ENCODE measurements at regions not wholly inside any gene's neighbourhood (a gene's known extent, or its start where the extent isn't known, plus 50 kb on each side); places are given as distances from the start of the nearest gene placed in this dataset.
"Not testable (repeated sequence)": the region's sequence is repeated elsewhere in the genome, so short reads cannot be mapped to it uniquely, and the experiment has no call there.

DNA sequence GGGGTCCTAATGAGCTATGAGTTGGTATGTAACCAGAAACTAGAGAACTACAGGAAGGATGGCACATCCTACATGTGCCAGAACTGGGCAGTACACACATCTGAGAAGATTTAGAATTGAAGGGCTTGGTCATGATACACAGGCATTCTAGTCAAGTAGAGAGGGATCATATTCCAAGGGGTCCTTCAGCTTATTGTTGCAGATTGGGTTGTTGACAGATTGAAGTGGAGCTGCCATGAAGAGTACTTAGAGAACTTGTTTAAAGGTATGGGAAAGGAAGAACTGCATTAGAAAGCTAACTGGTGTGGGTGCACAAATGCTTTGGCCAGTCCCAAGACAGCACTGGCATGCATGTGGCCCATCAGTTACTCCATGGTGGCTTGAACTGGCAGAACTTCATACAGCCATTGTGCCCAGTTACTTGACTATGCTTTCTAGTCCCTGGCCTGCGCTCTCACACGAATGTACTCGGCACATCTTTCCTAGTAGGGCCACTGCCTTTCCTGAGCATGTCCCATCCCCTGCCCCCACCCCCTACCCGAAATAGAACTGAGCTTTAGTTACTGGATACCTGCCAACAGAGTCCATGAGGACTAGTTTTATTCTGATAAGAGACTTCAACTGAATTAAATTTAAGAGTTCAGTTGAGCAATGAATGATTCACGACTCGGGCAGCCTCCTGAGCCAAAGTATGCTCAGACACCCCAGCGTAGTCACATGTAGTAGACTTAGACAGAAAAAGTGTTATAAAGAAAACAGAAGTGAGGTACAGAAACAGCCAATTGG lies 64.0 kb downstream of the CCNG2 start:
- no peak for DNase-seq (ENCODE audit: low read depth)

- DNase-seq (ENCODE audit: low read depth): no peak
These were observed 68.0 kb downstream of the CCNG2 start for GRCh38 chr4:77225022-77225421.

DNA sequence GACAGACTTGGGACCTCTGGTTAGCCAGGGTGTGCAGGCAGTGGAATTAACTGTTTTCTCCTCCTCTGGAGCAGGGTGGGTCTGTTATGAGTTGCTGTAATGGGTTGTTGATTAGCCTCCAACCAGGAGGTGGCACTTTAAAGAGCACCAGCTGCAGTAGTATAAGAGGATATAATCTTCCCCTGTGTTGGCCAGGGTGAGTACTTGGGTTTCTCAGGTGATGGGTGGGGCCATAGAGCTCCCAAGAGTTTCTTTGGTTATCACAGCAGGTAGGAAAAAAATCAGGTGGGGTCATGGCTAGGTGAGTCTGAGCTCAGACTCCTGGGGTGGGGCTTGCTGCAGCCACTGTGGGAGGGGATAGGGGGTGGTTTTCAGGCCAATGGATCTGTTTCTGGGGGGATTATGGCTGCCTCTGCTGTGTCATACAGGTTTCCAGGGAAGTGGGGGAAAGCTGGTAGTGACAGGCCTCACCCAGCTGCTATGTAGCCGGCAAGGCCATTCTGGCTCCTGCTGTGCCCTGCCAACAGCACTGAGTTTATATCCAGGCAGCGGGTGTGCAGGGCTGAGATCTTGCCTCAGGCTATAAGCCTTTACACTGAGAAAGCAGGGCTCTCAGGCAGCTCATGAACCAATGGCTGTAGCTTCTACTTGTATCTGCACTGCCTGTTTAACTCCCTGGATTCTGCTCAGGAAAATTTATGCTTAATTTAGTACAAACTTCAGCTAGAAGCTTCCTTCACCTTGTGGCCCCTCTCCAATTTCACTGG lies 70.1 kb downstream of the CCNG2 start:
- DNase-seq (ENCODE audit: low read depth): no peak

DNA sequence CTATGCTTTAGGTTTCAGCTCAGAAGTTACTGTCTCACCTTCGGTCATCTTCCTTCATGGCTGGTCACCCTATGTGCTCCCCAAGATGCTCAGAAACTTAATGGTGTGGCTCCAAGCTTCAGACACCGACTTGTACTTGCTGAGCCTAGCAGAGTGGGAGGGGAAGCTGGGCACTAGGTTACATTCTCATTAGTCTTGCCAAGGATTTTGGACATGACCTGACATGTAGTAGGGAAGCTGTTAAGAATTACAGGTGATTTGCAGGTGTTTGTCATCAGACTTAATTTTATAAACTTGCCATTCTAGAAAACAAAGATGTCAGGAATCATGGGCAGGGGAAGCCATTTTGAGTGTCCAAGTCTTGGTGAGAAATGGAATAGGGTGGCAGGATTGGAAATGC lies 72.4 kb downstream of the CCNG2 start:
- no peak for DNase-seq (ENCODE audit: low read depth)

DNA sequence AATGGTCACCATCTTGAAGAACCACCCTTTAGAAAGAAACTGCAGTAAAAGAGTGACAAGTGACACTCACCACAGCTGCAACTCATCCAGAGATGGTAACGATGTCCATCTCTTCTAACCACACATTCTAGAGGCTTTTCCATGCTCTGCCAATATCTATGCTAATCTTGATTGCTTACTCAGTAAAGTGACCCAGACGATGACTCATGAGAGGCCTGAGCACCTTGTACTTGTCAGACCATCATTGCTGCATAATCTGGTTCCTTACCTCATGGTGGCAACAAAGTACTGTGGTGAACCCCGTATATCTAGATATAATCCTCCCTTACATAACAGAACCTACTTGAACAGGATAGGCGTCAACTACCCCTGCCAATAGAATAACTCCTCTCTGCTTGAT lies 75.6 kb downstream of the CCNG2 start:
- DNase-seq (ENCODE audit: low read depth): no peak

DNA sequence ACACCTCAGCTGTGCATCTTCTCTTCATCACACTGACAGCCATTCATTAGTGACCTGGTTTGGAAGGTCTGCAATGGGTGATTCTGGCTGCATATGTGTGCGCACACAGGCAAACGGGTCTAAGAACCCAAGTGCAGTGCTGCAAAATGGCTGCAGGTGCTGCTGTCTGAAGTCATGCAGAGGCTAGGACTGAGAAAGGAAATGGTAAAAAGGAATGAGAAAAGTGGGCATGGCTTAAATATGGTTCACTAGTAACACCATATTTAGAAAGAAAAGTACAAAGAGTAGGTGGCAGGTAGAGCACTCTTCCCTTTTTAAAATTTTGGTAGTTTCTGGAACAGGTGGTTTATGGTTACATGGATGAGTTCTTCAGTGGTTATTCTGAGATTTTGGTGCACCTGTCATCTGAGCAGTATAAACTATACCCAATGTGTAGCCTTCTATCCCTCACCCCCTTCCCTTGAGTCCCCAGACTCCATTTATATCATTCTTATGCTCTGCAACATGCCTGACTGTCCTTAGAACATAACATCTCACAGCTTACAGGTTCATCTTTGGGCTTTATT lies 78.4 kb downstream of the CCNG2 start:
- no peak for DNase-seq (ENCODE audit: low read depth)

DNA sequence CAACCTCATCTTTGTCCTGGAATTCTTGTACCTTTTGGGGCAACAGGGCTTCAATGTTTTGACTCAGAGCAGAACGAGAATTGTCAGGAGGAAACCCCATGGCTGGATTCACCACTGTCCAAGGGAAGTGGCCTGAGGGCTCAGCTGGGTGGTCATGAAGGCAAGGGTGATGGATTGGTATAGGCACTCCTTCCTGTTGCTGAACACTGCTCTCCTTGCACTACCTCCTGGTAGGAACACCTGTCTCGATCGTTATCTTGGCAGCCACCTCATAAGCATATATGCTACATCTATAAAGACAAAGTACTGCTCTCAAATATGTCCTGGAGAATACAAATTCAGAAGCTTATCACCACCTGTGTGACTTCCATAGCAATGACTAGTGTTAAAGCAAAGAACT lies 79.8 kb downstream of the CCNG2 start:
- no peak for DNase-seq (ENCODE audit: low read depth)

DNA sequence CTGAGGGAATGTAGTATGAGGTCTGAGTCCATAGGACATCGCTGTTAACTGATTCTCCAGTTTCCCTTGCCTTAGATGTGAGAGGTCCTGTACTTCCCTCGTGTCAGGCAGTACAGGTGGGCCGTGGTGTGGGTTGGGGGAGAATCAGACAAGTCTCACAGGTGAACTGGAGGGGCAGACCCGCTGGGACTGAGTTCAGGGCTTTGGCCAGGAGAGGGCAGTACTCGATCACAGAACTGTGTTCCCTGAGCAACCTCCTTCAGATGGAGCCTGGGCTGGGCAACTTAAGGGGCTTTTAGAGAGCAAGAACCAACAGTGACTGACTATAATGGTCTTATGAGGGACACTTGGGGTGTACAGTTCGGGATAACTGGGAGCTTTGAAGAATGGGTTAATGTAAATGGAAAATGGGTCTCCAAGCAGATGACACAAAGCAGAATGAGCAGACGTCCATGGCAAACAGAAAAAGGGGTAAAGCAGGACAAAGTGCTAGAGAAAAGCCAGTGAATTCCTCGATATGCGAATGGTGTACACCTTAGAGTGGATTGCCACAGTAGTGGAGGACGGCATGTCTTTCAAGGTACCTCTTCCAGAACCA lies 83.6 kb downstream of the CCNG2 start:
- DNase-seq (ENCODE audit: low read depth): peak; percentile 52

DNA sequence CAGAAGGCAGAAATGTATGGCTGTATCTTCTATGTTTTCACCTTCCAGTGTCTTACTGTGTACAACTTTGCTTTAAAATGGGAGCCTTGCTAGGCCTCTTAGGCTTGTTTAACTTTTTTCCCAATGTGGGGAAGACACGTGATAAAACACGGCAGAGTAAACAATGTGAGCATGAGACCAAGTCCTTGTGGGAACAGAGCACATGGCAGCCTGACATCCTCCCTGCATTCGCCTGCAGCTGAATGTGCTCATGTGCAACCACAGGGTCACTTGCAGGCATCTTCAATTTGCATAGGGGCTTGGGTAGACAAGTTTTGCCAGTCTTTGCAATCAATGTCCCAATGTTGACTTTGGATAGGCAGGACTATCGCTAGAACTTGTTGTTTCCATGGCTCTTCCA lies 91.8 kb downstream of the CCNG2 start:
- no peak for DNase-seq (ENCODE audit: low read depth)

DNA sequence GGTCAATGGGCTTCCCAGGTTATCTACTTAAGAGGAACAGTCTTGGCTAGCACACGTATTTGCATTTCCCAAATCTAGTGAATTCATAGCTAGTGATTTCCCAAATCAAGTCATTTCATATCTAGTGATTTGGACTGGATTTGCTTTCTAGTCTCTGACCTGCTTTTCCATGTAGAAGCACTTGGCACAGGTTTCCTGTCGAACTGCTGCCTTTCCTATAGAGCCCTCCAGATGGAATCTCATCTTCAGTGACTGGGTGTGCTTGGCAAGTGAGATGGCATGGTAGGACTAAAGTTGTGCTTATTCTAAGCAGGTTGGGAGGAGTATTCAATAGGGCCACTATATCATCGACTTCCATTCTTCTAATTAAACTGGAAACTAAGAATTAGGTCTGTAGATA lies 94.7 kb downstream of the CCNG2 start:
- no peak for DNase-seq (ENCODE audit: low read depth)

- no peak for DNase-seq (ENCODE audit: low read depth)
These were observed 106.2 kb downstream of the CCNG2 start for GRCh38 chr4:77263247-77263646.

DNA sequence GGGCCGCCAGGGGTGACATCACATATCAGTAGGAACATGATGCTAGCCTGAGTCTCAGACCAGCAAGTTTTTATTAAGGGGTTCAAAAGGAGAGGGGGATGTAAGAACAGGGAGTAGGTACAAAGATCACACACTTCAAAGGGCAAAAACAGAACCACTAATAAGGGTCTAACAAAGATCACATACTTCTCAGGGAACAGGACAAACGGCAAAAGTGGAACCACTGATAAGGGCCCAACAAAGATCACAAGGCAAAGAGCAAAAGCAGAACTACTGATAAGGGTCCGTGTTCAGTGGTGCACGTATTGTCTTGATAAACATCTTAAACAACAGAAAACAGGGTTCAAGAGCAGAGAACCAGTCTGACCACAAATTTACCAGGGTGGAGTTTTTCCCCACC lies 107.0 kb downstream of the CCNG2 start:
- not testable (repeated sequence) for DNase-seq (ENCODE audit: low read depth)

- DNase-seq (ENCODE audit: low read depth): no peak
These were observed 107.8 kb downstream of the CCNG2 start for GRCh38 chr4:77264826-77265225.

GRCh38 chr4:77268108-77268507 lies 111.1 kb downstream of the CCNG2 start:
- no peak for DNase-seq (ENCODE audit: low read depth)

- DNase-seq (ENCODE audit: low read depth): no peak
These were observed 112.5 kb downstream of the CCNG2 start for GRCh38 chr4:77269505-77269904.

GRCh38 chr4:77273412-77273811 lies 116.4 kb downstream of the CCNG2 start:
- no peak for DNase-seq (ENCODE audit: low read depth)

DNA sequence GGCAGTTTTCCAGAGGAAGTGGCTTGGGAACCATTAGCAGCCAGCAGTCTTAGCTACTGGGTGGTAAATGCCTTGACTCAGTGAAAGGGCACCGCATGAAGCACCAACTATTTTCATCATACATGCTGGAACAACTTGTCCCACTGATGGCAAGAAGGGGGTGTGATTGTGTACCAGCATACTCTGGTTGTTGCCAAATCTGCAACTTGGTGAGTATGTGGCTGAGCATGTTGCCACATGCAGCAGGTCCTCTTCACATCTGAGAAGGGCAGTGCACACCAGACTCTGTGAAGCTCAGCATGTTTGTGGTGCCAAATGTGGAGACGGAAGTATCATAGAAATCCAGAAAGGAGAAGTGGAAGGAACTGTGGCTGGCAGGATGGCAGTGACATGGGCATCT lies 122.1 kb downstream of the CCNG2 start:
- not testable (repeated sequence) for DNase-seq (ENCODE audit: low read depth)

DNA sequence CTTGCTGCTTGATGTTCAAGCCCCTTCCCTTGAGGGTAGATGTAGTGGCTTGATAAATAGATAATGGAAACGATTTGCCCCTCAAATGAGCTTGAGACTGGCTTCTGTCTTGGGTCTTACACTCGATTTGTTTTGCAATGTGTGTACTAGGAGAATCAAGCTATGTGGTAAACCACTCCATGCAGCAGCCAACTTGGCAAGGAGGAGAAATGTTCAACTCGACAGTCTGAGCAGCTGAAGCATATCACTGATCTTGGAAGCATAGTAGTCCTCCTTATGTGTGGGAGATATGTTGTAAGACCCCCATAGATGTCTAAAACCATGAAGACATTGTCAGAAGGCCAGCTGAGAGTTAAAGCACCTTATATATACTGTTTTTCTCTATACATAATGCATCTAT lies 125.3 kb downstream of the CCNG2 start:
- DNase-seq (ENCODE audit: low read depth): no peak

GRCh38 chr4:77284036-77284435 lies 127.0 kb downstream of the CCNG2 start:
- no peak for DNase-seq (ENCODE audit: low read depth)

- no peak for DNase-seq (ENCODE audit: low read depth)
These were observed 129.9 kb downstream of the CCNG2 start for GRCh38 chr4:77286906-77287305.

GRCh38 chr4:77293426-77293825 lies 136.4 kb downstream of the CCNG2 start:
- DNase-seq (ENCODE audit: low read depth): no peak

GRCh38 chr4:77300996-77301395 lies 144.0 kb downstream of the CCNG2 start:
- not testable (repeated sequence) for DNase-seq (ENCODE audit: low read depth)

GRCh38 chr4:77305766-77306165 lies 148.8 kb downstream of the CCNG2 start:
- no peak for DNase-seq (ENCODE audit: low read depth)
